Endothelial cell of umbilical vein (primary cell): ENCODE measurements at regions not wholly inside any gene's neighbourhood (a gene's known extent, or its start where the extent isn't known, plus 50 kb on each side); places are given as distances from the start of the nearest gene placed in this dataset.

ENCODE experiments used
- BruUV-seq: library from RNA; stranded (reverse); fragments of 400-500 nt; replicated peaks from 2 replicates; lab custom pipeline; 2021; lab: Mats Ljungman, UMichigan
- CTCF ChIA-PET: fragments of 300-600, 350-600 bp; sonication (Branson Sonifier 250); formaldehyde crosslinking; loops from one replicate; lab custom pipeline; 2021; ENCODE audit warnings: antibody characterized with exemption, inconsistent platforms; lab: Charles Lee
- POLR2A ChIA-PET: fragments of 300-600, 350-600 bp; sonication (Branson Sonifier 250); formaldehyde crosslinking; loops from one replicate; lab custom pipeline; 2021; ENCODE audit warnings: antibody characterized with exemption, inconsistent platforms; lab: Charles Lee
- DNase-seq: peaks from one replicate; pipeline ENCODE4 v3.0.0-alpha.2; 2011; ENCODE audit warnings: low read depth, low spot score
- FAIRE-seq: peaks from 2 replicates; lab custom pipeline; 2011; peaks lifted over from hg19 to GRCh38; lab: Jason Lieb, UNC
- H2AFZ ChIP-seq: 2 replicates; pipeline ENCODE4 v1.6.0; 2012; ENCODE audit warnings: low read depth, low read length, control low read depth, inconsistent platforms
- H3K27ac ChIP-seq: 2 replicates; pipeline ENCODE4 v1.5.1; 2011; ENCODE audit warnings: low read depth, mild to moderate bottlenecking, control low read depth, low read length, moderate library complexity; ENCODE audit not compliant: insufficient read depth
- H3K27me3 ChIP-seq, 2 experiments: 2 replicates each; pipeline versions ENCODE4 v1.6.0 to v1.6.1; 2011; ENCODE audit warnings: low read length in 2 of 2, mixed read lengths in 1 of 2; ENCODE audit not compliant: control insufficient read depth in 2 of 2, insufficient read depth in 2 of 2
- H3K36me3 ChIP-seq, 2 experiments: 2 replicates in 1 of 2; 3 replicates in 1 of 2; pipeline ENCODE4 v1.5.1; 2011; ENCODE audit warnings: low read length in 2 of 2, mild to moderate bottlenecking in 1 of 2, moderate library complexity in 1 of 2; ENCODE audit not compliant: control insufficient read depth in 2 of 2, insufficient read depth in 2 of 2; ENCODE audit errors: extremely low read depth in 1 of 2
- H3K4me1 ChIP-seq: 3 replicates; pipeline ENCODE4 v1.5.1; 2011; ENCODE audit warnings: mild to moderate bottlenecking, low read length; ENCODE audit not compliant: control insufficient read depth, insufficient read depth; ENCODE audit errors: extremely low read depth
- H3K4me2 ChIP-seq: 2 replicates; pipeline ENCODE4 v1.6.1; 2011; ENCODE audit warnings: low read length, control low read depth, mixed read lengths; ENCODE audit not compliant: insufficient read depth
- H3K4me3 ChIP-seq, 3 experiments: fragments of 200-600 bp in 1 of 3; sonication (generic), shearing (Covaris generic) in 1 of 3; replicated peaks in 1 of 3; 2 replicates each; pipeline ENCODE4 v1.5.1; 2011 to 2016; ENCODE audit warnings: control low read depth in 3 of 3, low read length in 3 of 3, mild to moderate bottlenecking in 2 of 3, inconsistent platforms in 1 of 3, low read depth in 1 of 3, moderate library complexity in 1 of 3; ENCODE audit not compliant: insufficient read depth in 1 of 3
- H3K79me2 ChIP-seq: 2 replicates; pipeline ENCODE4 v1.6.0; 2012; ENCODE audit warnings: low read length, inconsistent platforms; ENCODE audit not compliant: control insufficient read depth, insufficient read depth
- H3K9ac ChIP-seq: replicated peaks from 2 replicates; pipeline ENCODE3; 2011; ENCODE audit warnings: low read length, control low read depth; ENCODE audit not compliant: insufficient read depth; ENCODE audit errors: extremely low read depth
- H3K9me1 ChIP-seq: replicated peaks from 3 replicates; pipeline ENCODE4 v1.6.0; 2011; ENCODE audit warnings: mild to moderate bottlenecking, low read length; ENCODE audit not compliant: control insufficient read depth, insufficient read depth; ENCODE audit errors: extremely low read depth
- H3K9me3 ChIP-seq: replicated peaks from 2 replicates; pipeline ENCODE4 v1.5.1; 2012; ENCODE audit warnings: low read length, inconsistent platforms; ENCODE audit not compliant: control insufficient read depth, insufficient read depth
- H4K20me1 ChIP-seq: replicated peaks from 2 replicates; pipeline ENCODE3; 2011; ENCODE audit warnings: mild to moderate bottlenecking, low read length; ENCODE audit not compliant: control insufficient read depth, insufficient read depth; ENCODE audit errors: extremely low read depth
- EZH2 ChIP-seq: IDR thresholded peaks from 2 replicates; pipeline ENCODE4 v1.6.1; 2012; ENCODE audit warnings: borderline replicate concordance, low read depth, mild to moderate bottlenecking, moderate library complexity, low read length, inconsistent platforms; ENCODE audit not compliant: severe bottlenecking
- FOS ChIP-seq: IDR thresholded peaks from 2 replicates; pipeline ENCODE4 v1.6.1; 2011; ENCODE audit warnings: mild to moderate bottlenecking, low read length, moderate library complexity, borderline replicate concordance; ENCODE audit not compliant: insufficient read depth
- GATA2 ChIP-seq: IDR thresholded peaks from 2 replicates; pipeline ENCODE4 v1.7.0; 2011; ENCODE audit warnings: low read depth, mild to moderate bottlenecking, moderate library complexity, mixed read lengths, low read length; ENCODE audit not compliant: insufficient read length, insufficient read depth
- JUN ChIP-seq: IDR thresholded peaks from 2 replicates; pipeline ENCODE4 v1.6.1; 2011; ENCODE audit warnings: borderline replicate concordance, low read depth; ENCODE audit not compliant: insufficient read length, insufficient read depth
- MYC ChIP-seq: IDR thresholded peaks from one replicate; pipeline ENCODE4 v1.6.1; 2011; ENCODE audit warnings: mild to moderate bottlenecking, low read depth, low read length
- POLR2A ChIP-seq: IDR thresholded peaks from 2 replicates; pipeline ENCODE4 v1.6.1; 2012; ENCODE audit warnings: low read depth, mild to moderate bottlenecking, control low read depth, low read length
- POLR2AphosphoS5 ChIP-seq: IDR thresholded peaks from 2 replicates; pipeline ENCODE4 v1.6.1; 2012; ENCODE audit warnings: low read depth, mild to moderate bottlenecking, control low read depth, low read length, moderate library complexity; ENCODE audit not compliant: insufficient read depth
- dilution Hi-C: fragments of 300-500 bp; cut with MboI; formaldehyde crosslinking; loops from one replicate; pipeline ENCODE4 v1.15.0; 2019; ENCODE audit warnings: low sequenced_read_pairs; ENCODE audit not compliant: extremely low pct_ligation_motif_present
- intact Hi-C: fragments of 100-400 bp; cut with micrococcal nuclease; formaldehyde crosslinking; loops from one replicate; pipeline ENCODE4 v1.10.0; 2022
- TF ChIP-seq, protein P1 (sequence below): IDR thresholded peaks from 2 replicates; pipeline ENCODE4 v1.6.1; 2011; ENCODE audit not compliant: insufficient read depth, insufficient read length
- TF ChIP-seq, protein P2 (sequence below), 2 donors: IDR thresholded peaks; 1 replicate in 1 of 2; 2 replicates in 1 of 2; pipeline ENCODE4 v1.5.1; 2011; ENCODE audit warnings: low read length in 2 of 2, mild to moderate bottlenecking in 2 of 2, moderate library complexity in 2 of 2, control low read depth in 1 of 2, inconsistent platforms in 1 of 2, low read depth in 1 of 2; ENCODE audit not compliant: insufficient read depth in 1 of 2; ENCODE audit errors: extremely low read depth in 1 of 2

DNA sequence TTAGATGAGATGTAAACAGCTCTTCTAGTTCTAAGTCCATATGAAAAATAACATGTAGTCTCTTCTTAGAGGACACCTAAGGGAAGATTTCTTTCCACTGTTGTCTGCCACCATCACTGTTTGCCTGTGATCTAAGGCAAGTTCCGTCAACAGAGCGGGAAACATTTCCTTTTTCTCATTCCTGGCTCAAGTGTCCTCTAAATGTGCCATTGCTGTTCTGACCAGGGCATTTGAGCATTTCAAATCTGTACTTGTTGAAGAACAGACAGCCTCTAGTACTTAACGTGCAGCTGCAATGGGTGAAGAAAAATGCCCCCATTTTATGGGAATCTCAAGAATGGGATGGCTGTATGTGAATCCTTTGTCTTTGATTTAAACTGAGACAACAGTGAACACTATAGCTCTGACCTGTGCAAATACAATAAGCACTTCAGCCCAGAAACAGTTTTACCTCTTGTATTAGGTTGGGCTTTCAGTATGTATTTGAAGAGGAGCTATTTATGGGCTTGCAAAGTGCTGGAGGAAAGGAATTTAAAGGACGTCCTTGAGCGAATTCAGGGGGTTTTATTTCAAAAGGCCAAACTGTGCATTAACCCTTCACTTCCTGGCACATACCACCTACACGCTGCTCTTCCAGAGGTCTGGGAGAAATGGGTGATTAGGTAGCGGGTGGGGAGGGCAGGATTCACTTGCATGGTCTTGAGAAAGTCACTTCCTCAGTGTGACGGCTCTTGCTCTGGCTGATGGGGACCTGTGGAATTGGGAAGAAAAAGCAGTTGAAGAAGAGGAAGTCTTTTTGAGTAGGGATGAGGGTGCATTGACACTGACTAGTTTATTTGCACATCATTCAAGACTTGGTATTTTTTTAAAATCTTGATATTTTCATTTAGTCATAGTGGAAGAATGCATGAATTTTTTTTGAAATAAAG lies 66.1 kb downstream of the THNSL1 start:
- Histone ChIP-seq H2AFZ (no peak overlapping the region), H3K27ac (no peak overlapping the region), H3K4me2 (no peak overlapping the region), H3K9me3 (no peaks in the 10 kb centered on the region), H3K36me3 (no peaks in the 10 kb centered on the region), H3K4me1 (no peaks in the 10 kb centered on the region), H4K20me1 (no peaks in the 10 kb centered on the region), H3K27me3 (peaks cover 0 to 2% of the 10 kb centered on the region in 2 experiments), H3K79me2 (no peaks in the 10 kb centered on the region), H3K4me3 (no peak overlapping the region), H3K9ac (no peak overlapping the region), H3K9me1 (no peaks in the 10 kb centered on the region)
- dilution Hi-C loops, result no loop called here
- TF ChIP-seq, protein P1, sequence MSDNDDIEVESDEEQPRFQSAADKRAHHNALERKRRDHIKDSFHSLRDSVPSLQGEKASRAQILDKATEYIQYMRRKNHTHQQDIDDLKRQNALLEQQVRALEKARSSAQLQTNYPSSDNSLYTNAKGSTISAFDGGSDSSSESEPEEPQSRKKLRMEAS, result no peak
- TF ChIP-seq POLR2AphosphoS5, result no peak
- TF ChIP-seq, protein P2, sequence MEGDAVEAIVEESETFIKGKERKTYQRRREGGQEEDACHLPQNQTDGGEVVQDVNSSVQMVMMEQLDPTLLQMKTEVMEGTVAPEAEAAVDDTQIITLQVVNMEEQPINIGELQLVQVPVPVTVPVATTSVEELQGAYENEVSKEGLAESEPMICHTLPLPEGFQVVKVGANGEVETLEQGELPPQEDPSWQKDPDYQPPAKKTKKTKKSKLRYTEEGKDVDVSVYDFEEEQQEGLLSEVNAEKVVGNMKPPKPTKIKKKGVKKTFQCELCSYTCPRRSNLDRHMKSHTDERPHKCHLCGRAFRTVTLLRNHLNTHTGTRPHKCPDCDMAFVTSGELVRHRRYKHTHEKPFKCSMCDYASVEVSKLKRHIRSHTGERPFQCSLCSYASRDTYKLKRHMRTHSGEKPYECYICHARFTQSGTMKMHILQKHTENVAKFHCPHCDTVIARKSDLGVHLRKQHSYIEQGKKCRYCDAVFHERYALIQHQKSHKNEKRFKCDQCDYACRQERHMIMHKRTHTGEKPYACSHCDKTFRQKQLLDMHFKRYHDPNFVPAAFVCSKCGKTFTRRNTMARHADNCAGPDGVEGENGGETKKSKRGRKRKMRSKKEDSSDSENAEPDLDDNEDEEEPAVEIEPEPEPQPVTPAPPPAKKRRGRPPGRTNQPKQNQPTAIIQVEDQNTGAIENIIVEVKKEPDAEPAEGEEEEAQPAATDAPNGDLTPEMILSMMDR (IDR thresholded peaks at IDR 0.05; ENCODE audit: extremely low read depth in 1 of 2, insufficient read depth in 1 of 2, low read depth in 1 of 2, low read length in 2 of 2), result no peak
- TF ChIP-seq POLR2A, result no peak
- no peak for TF ChIP-seq JUN
- TF ChIP-seq MYC, result no peak
- no peak for TF ChIP-seq FOS
- TF ChIP-seq EZH2, result no peak
- TF ChIP-seq GATA2, result no peak
- intact Hi-C loops, result no loop called here
- ChIA-PET CTCF (interaction anchor here (0.6 to 2.6 kb wide), 7 partner anchors 9 to 465 kb away, joined by 3 to 17 read pairs (median 7); no protein-coding TSS in a partner anchor), POLR2A (no interaction called here)
- FAIRE-seq (no peak), DNase-seq (no peak)
- BruUV-seq, result no TSS peak
